H1 (cell line): ENCODE measurements at regions not wholly inside any gene's neighbourhood (a gene's known extent, or its start where the extent isn't known, plus 50 kb on each side); places are given as distances from the start of the nearest gene placed in this dataset.

Experiments
- CTCF ChIA-PET: fragments of 300-600 bp; sonication (Branson Sonifier 250); formaldehyde crosslinking; loops from one replicate; lab custom pipeline; 2021; ENCODE audit not compliant: partially characterized antibody; lab: Charles Lee
- POLR2A ChIA-PET: fragments of 300-600 bp; sonication (Branson Sonifier 250); formaldehyde crosslinking; loops from one replicate; lab custom pipeline; 2021; ENCODE audit warnings: inconsistent platforms; ENCODE audit not compliant: partially characterized antibody; lab: Charles Lee
- DNase-seq, 2 experiments: peaks; one replicate each; pipeline versions ENCODE4 v3.0.0 to v3.0.0-alpha.2; 2010 to 2022; ENCODE audit warnings: low spot score in 2 of 2, low read depth in 1 of 2, mixed read lengths in 1 of 2
- FAIRE-seq: peaks from 2 replicates; lab custom pipeline; 2011; peaks lifted over from hg19 to GRCh38; lab: Jason Lieb, UNC
- H2AFZ ChIP-seq: 2 replicates; pipeline ENCODE4 v1.8.1; 2012; ENCODE audit warnings: low read length, inconsistent platforms
- H2AK5ac ChIP-seq: 2 replicates; pipeline ENCODE4 v1.6.1; 2013; ENCODE audit warnings: low read depth, low read length
- H2BK120ac ChIP-seq: replicated peaks from 2 replicates; pipeline ENCODE3; 2013; ENCODE audit warnings: low read depth, low read length, inconsistent platforms
- H2BK12ac ChIP-seq: 2 replicates; pipeline ENCODE4 v1.6.1; 2013; ENCODE audit warnings: low read depth, low read length
- H2BK15ac ChIP-seq: 2 replicates; pipeline ENCODE4 v1.6.1; 2013; ENCODE audit warnings: low read length
- H2BK20ac ChIP-seq: 2 replicates; pipeline ENCODE4 v1.6.1; 2013; ENCODE audit warnings: low read length
- H2BK5ac ChIP-seq: 2 replicates; pipeline ENCODE4 v1.6.1; 2013; ENCODE audit warnings: low read depth, low read length
- H3K14ac ChIP-seq: 2 replicates; pipeline ENCODE4 v1.6.1; 2013; ENCODE audit warnings: inconsistent platforms; ENCODE audit not compliant: insufficient read length
- H3K18ac ChIP-seq: 2 replicates; pipeline ENCODE4 v1.6.1; 2013; ENCODE audit warnings: low read length; ENCODE audit errors: extremely low read depth
- H3K23ac ChIP-seq: 2 replicates; pipeline ENCODE4 v1.6.1; 2013; ENCODE audit warnings: inconsistent platforms; ENCODE audit not compliant: insufficient read length
- H3K23me2 ChIP-seq: 2 replicates; pipeline ENCODE4 v1.6.1; 2013; ENCODE audit warnings: low read depth, low read length
- H3K27ac ChIP-seq: 2 replicates; pipeline ENCODE4 v1.6.1; 2011; ENCODE audit warnings: low read depth, low read length, inconsistent platforms
- H3K27me3 ChIP-seq, 4 experiments: replicated peaks in 1 of 4; 1 replicate in 1 of 4; 2 replicates in 3 of 4; pipeline versions ENCODE4 v1.6.1 to v1.8.1; 2011 to 2013; ENCODE audit warnings: low read length in 3 of 4, mild to moderate bottlenecking in 3 of 4, inconsistent platforms in 2 of 4, mixed read lengths in 2 of 4, moderate library complexity in 1 of 4; ENCODE audit not compliant: control insufficient read depth in 3 of 4, insufficient read depth in 3 of 4; ENCODE audit errors: extremely low read depth in 1 of 4
- H3K36me3 ChIP-seq, 4 experiments: 2 replicates each; pipeline versions ENCODE4 v1.6.1 to v1.8.1; 2011 to 2013; ENCODE audit warnings: mild to moderate bottlenecking in 4 of 4, low read length in 3 of 4, moderate library complexity in 2 of 4, control low read depth in 1 of 4, inconsistent platforms in 1 of 4; ENCODE audit not compliant: insufficient read depth in 4 of 4, control insufficient read depth in 2 of 4
- H3K4ac ChIP-seq: replicated peaks from 2 replicates; pipeline ENCODE3; 2013; ENCODE audit warnings: low read length, low read depth, mixed read lengths, inconsistent platforms; ENCODE audit not compliant: insufficient read length
- H3K4me1 ChIP-seq, 4 experiments: replicated peaks in 1 of 4; 1 replicate in 1 of 4; 2 replicates in 3 of 4; pipeline versions ENCODE4 v1.6.1 to v1.8.1; 2011 to 2013; ENCODE audit warnings: low read length in 3 of 4, inconsistent platforms in 2 of 4, mixed read lengths in 1 of 4; ENCODE audit not compliant: insufficient read depth in 4 of 4, control insufficient read depth in 3 of 4
- H3K4me2 ChIP-seq, 2 experiments: 2 replicates each; pipeline versions ENCODE4 v1.6.1 to v1.8.1; 2011 to 2013; ENCODE audit warnings: low read depth in 2 of 2, low read length in 2 of 2, control low read depth in 1 of 2, inconsistent platforms in 1 of 2, mild to moderate bottlenecking in 1 of 2; ENCODE audit not compliant: insufficient read depth in 1 of 2
- H3K4me3 ChIP-seq, 4 experiments: fragments of 200-600, 300-600 bp in 1 of 4; sonication (generic), shearing (Covaris generic), sonication (Bioruptor Twin) in 1 of 4; 2 replicates each; pipeline versions ENCODE4 v1.5.1 to v1.8.1; 2011 to 2016; ENCODE audit warnings: low read length in 4 of 4, low read depth in 3 of 4, control low read depth in 2 of 4, inconsistent platforms in 2 of 4, mild to moderate bottlenecking in 2 of 4, mixed read lengths in 1 of 4, moderate library complexity in 1 of 4; ENCODE audit not compliant: insufficient read depth in 2 of 4; ENCODE audit errors: extremely low read depth in 1 of 4
- H3K56ac ChIP-seq: replicated peaks from 2 replicates; pipeline ENCODE3; 2013; ENCODE audit warnings: low read depth, mild to moderate bottlenecking, mixed read lengths, low read length, inconsistent platforms; ENCODE audit not compliant: insufficient read length
- H3K79me1 ChIP-seq: 2 replicates; pipeline ENCODE4 v1.6.1; 2013; ENCODE audit warnings: low read depth, low read length, control low read depth
- H3K79me2 ChIP-seq, 2 experiments: 2 replicates each; pipeline versions ENCODE4 v1.6.1 to v1.8.1; 2012 to 2013; ENCODE audit warnings: low read length in 2 of 2, mild to moderate bottlenecking in 2 of 2, inconsistent platforms in 1 of 2; ENCODE audit not compliant: insufficient read depth in 2 of 2, control insufficient read depth in 1 of 2
- H3K9ac ChIP-seq, 4 experiments: replicated peaks in 1 of 4; 1 replicate in 1 of 4; 2 replicates in 3 of 4; pipeline versions ENCODE4 v1.6.1 to v1.8.1; 2011 to 2013; ENCODE audit warnings: low read depth in 3 of 4, low read length in 3 of 4, control low read depth in 2 of 4, mild to moderate bottlenecking in 2 of 4, moderate library complexity in 2 of 4, inconsistent platforms in 1 of 4; ENCODE audit errors: extremely low read depth in 1 of 4
- H3K9me3 ChIP-seq, 2 experiments: 2 replicates each; pipeline versions ENCODE4 v1.6.1 to v1.8.1; 2012 to 2013; ENCODE audit warnings: mild to moderate bottlenecking in 2 of 2, moderate library complexity in 2 of 2, control low read depth in 1 of 2, inconsistent platforms in 1 of 2, low read depth in 1 of 2, low read length in 1 of 2, mixed read lengths in 1 of 2; ENCODE audit not compliant: insufficient read depth in 2 of 2
- H4K20me1 ChIP-seq, 2 experiments: replicated peaks in 1 of 2; 2 replicates each; pipeline versions ENCODE3 to v1.8.1; 2011 to 2013; ENCODE audit warnings: inconsistent platforms in 2 of 2, low read length in 2 of 2, mild to moderate bottlenecking in 1 of 2; ENCODE audit not compliant: insufficient read depth in 2 of 2, control insufficient read depth in 1 of 2
- H4K5ac ChIP-seq: 2 replicates; pipeline ENCODE4 v1.6.1; 2013; ENCODE audit warnings: low read length, low read depth, mixed read lengths, inconsistent platforms; ENCODE audit not compliant: insufficient read length
- H4K8ac ChIP-seq: 2 replicates; pipeline ENCODE4 v1.8.0; 2013; ENCODE audit warnings: mild to moderate bottlenecking, moderate library complexity, low read length, inconsistent platforms; ENCODE audit not compliant: insufficient read depth; ENCODE audit errors: extremely low read depth
- H4K91ac ChIP-seq: replicated peaks from 2 replicates; pipeline ENCODE3; 2013; ENCODE audit warnings: low read length, mixed read lengths, inconsistent platforms; ENCODE audit not compliant: insufficient read length
- BCL11A ChIP-seq, 2 experiments: IDR thresholded peaks; one replicate each; pipeline ENCODE4 v1.6.1; 2011; ENCODE audit warnings: low read depth in 2 of 2, low read length in 2 of 2, mild to moderate bottlenecking in 2 of 2
- CEBPB ChIP-seq: IDR thresholded peaks from 2 replicates; pipeline ENCODE4 v1.6.1; 2012; ENCODE audit warnings: low read depth, low read length
- EGR1 ChIP-seq: IDR thresholded peaks from 2 replicates; pipeline ENCODE4 v1.6.1; 2011; ENCODE audit warnings: low read depth, low read length, borderline replicate concordance
- FOSL1 ChIP-seq: IDR thresholded peaks from 2 replicates; pipeline ENCODE4 v1.6.1; 2011; ENCODE audit warnings: mild to moderate bottlenecking, low read depth, low read length, moderate library complexity; ENCODE audit not compliant: insufficient read depth
- GABPA ChIP-seq: IDR thresholded peaks from 2 replicates; pipeline ENCODE4 v1.6.1; 2011; ENCODE audit warnings: mild to moderate bottlenecking, low read length, moderate library complexity, borderline replicate concordance; ENCODE audit not compliant: insufficient read depth
- JUN ChIP-seq: IDR thresholded peaks from 2 replicates; pipeline ENCODE4 v1.6.1; 2011; ENCODE audit warnings: low read depth, mild to moderate bottlenecking, improper control_type of control experiment, low read length
- PHF8 ChIP-seq: fragments of 200-600 bp; sonication (generic); conservative IDR thresholded peaks from 2 replicates; pipeline ENCODE4 v1.7.1; 2012; ENCODE audit warnings: low read depth, mild to moderate bottlenecking, inconsistent platforms, low read length, moderate library complexity
- RBBP5 ChIP-seq: IDR thresholded peaks from 2 replicates; pipeline ENCODE4 v1.7.1; 2012; ENCODE audit warnings: low read depth, mild to moderate bottlenecking, inconsistent platforms, low read length, moderate library complexity, borderline replicate concordance
- SP4 ChIP-seq: IDR thresholded peaks from 2 replicates; pipeline ENCODE4 v1.6.1; 2012; ENCODE audit warnings: low read length, inconsistent platforms
- SUZ12 ChIP-seq: fragments of 200-600 bp; sonication (generic); IDR thresholded peaks from 2 replicates; pipeline ENCODE4 v1.6.1; 2012; ENCODE audit warnings: mild to moderate bottlenecking, inconsistent platforms, low read length, moderate library complexity, mixed read lengths
- TAF7 ChIP-seq: optimal IDR thresholded peaks from 2 replicates; pipeline ENCODE3; 2011; ENCODE audit warnings: low read depth, mild to moderate bottlenecking, inconsistent platforms, low read length, moderate library complexity, borderline replicate concordance
- YY1 ChIP-seq: IDR thresholded peaks from 2 replicates; pipeline ENCODE4 v1.6.1; 2011; ENCODE audit warnings: low read depth, mild to moderate bottlenecking, low read length
- ZNF274 ChIP-seq: IDR thresholded peaks from 2 replicates; pipeline ENCODE4 v1.7.0; 2012; ENCODE audit warnings: low read length, borderline replicate concordance; ENCODE audit errors: extremely low read depth
- WGBS, 2 experiments: shearing (Covaris generic) in 1 of 2; methylation state at CpG; one replicate each; pipeline versions ENCODE4 v1.1.6 to v1.1.7; 2013 to 2015; ENCODE audit warnings: low lambda C conversion rate in 2 of 2, mixed read lengths in 2 of 2, inconsistent platforms in 1 of 2, low coverage in 1 of 2, missing lambda C conversion rate in 1 of 2; ENCODE audit not compliant: insufficient replicate concordance in 2 of 2, insufficient coverage in 1 of 2, insufficient read length in 1 of 2; ENCODE audit errors: extremely low coverage in 1 of 2, missing lambda C conversion rate in 1 of 2; 5-methylcytosine and 5-hydroxymethylcytosine counted together
- TF ChIP-seq, protein P1 (sequence below): IDR thresholded peaks from 2 replicates; pipeline ENCODE4 v1.6.1; 2012; ENCODE audit warnings: inconsistent platforms
- TF ChIP-seq, protein P2 (sequence below): IDR thresholded peaks from 2 replicates; pipeline ENCODE4 v1.6.1; 2011; ENCODE audit warnings: low read depth, mild to moderate bottlenecking, low read length; ENCODE audit not compliant: insufficient read depth

DNA sequence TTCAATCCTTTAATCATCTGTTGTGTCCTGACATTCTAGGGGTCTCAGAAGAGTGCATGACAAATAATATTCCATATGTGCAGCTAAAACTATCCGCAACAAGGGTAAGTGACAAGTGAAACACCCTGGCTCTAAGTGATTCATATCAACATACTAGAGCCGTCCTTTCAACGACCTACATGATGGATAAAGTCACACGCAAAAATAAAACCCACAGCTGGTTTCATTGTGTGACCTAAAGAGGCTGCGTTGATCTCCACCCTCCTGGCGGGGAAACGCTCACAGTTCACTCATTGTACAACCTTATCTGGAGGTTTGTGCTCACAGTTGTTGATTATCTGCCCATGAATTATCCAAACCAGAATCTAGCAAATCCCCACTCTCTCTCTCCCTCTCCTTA lies 365.3 kb upstream of the PKN2 start:
- Histone ChIP-seq H4K5ac (no peak overlapping the region), H3K4ac (no peak overlapping the region), H3K27me3 (no peaks in the 10 kb centered on the region), H2AK5ac (no peak overlapping the region), H3K18ac (no peak overlapping the region), H4K8ac (no peak overlapping the region), H3K79me1 (no peaks in the 10 kb centered on the region), H3K4me3 (no peak overlapping the region), H2BK20ac (no peak overlapping the region), H3K4me1 (no peaks in the 10 kb centered on the region), H3K79me2 (no peaks in the 10 kb centered on the region), H3K23ac (no peak overlapping the region), H2BK12ac (no peak overlapping the region), H3K23me2 (no peaks in the 10 kb centered on the region), H3K4me2 (no peak overlapping the region), H3K56ac (no peak overlapping the region), H4K20me1 (no peaks in the 10 kb centered on the region), H3K9ac (no peak overlapping the region), H3K14ac (no peak overlapping the region), H3K36me3 (no peaks in the 10 kb centered on the region), H3K27ac (no peak overlapping the region), H4K91ac (no peak overlapping the region), H2BK15ac (no peak overlapping the region), H3K9me3 (no peaks in the 10 kb centered on the region), H2AFZ (no peak overlapping the region), H2BK5ac (no peak overlapping the region), H2BK120ac (no peak overlapping the region)
- POLR2A ChIA-PET: no interaction called here
- 97% methylated on average over 7 of the region's 7 CpGs; no CpG with 5 or more reads in 1 of the 2 experiments for WGBS, 2 experiments
- DNase-seq (no peak), FAIRE-seq (no peak)
- CTCF ChIA-PET: interaction anchor here (0.6 kb wide), 1 partner anchor 362 kb away, joined by 5 read pairs; no protein-coding TSS in a partner anchor
- TF ChIP-seq CEBPB: no peak
- TF ChIP-seq EGR1: no peak
- TF ChIP-seq RBBP5: no peak
- TF ChIP-seq, protein P1, sequence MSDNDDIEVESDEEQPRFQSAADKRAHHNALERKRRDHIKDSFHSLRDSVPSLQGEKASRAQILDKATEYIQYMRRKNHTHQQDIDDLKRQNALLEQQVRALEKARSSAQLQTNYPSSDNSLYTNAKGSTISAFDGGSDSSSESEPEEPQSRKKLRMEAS: no peak
- TF ChIP-seq PHF8: no peak
- no peak for TF ChIP-seq SP4
- TF ChIP-seq, protein P2, sequence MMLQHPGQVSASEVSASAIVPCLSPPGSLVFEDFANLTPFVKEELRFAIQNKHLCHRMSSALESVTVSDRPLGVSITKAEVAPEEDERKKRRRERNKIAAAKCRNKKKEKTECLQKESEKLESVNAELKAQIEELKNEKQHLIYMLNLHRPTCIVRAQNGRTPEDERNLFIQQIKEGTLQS: no peak
- TF ChIP-seq TAF7: no peak
- no peak for TF ChIP-seq ZNF274
- no peak for TF ChIP-seq FOSL1
- no peak for TF ChIP-seq YY1
- no peak for TF ChIP-seq JUN
- no peak for TF ChIP-seq BCL11A (IDR thresholded peaks at IDR 0.05; ENCODE audit: low read depth in 2 of 2, low read length in 2 of 2)
- no peak for TF ChIP-seq SUZ12
- no peak for TF ChIP-seq GABPA
